HepG2 (cell line): ENCODE measurements at regions not wholly inside any gene's neighbourhood (a gene's known extent, or its start where the extent isn't known, plus 50 kb on each side); places are given as distances from the start of the nearest gene placed in this dataset.

Source experiments
- ATAC-seq: fragments of 200-7000 bp; cut with Tn5 transposase; 3 replicates; pipeline ENCODE4 v1.9.1; 2020; ENCODE audit warnings: mild to moderate bottlenecking, moderate library complexity
- BruUV-seq: library from RNA; stranded (reverse); fragments of 400-500 nt; replicated peaks from 2 replicates; lab custom pipeline; 2021; lab: Mats Ljungman, UMichigan
- CTCF ChIA-PET: fragments of 300-600 bp; formaldehyde crosslinking; extraction: SDS; loops from one replicate; lab custom pipeline; 2021; ENCODE audit warnings: low total read pairs, inconsistent platforms, low intra/inter-chr PET ratio; lab: Yijun Ruan, JAX
- POLR2A ChIA-PET: fragments of 350-600 bp; sonication (Branson Sonifier 250); formaldehyde crosslinking; loops from one replicate; lab custom pipeline; 2020; ENCODE audit warnings: antibody characterized with exemption, inconsistent platforms; lab: Yijun Ruan, JAX
- DNase-seq: peaks from one replicate; pipeline ENCODE4 v3.0.0-alpha.2; 2015; ENCODE audit warnings: low spot score
- FAIRE-seq: peaks from 3 replicates; lab custom pipeline; 2011; peaks lifted over from hg19 to GRCh38; lab: Jason Lieb, UNC
- H2AFZ ChIP-seq: one replicate; pipeline ENCODE4 v1.6.1; 2011; ENCODE audit warnings: low read length, inconsistent platforms
- H3K27ac ChIP-seq: fragments of 300-600 bp; 3 replicates; pipeline ENCODE4 v1.8.0; 2011; ENCODE audit warnings: mixed run types, mild to moderate bottlenecking, mixed read lengths, low read length, inconsistent platforms; ENCODE audit not compliant: insufficient read depth; ENCODE audit errors: extremely low read length
- H3K27me3 ChIP-seq, 2 experiments: fragments of 200-600 bp in 1 of 2; 2 replicates in 1 of 2; 3 replicates in 1 of 2; pipeline versions ENCODE4 v1.6.0 to v1.8.0; 2011; ENCODE audit warnings: low read length in 2 of 2, mild to moderate bottlenecking in 2 of 2, moderate library complexity in 2 of 2, inconsistent platforms in 1 of 2; ENCODE audit not compliant: insufficient read depth in 2 of 2, control insufficient read depth in 1 of 2
- H3K36me3 ChIP-seq, 2 experiments: fragments of 200-600 bp in 1 of 2; replicated peaks in 1 of 2; 2 replicates in 1 of 2; 3 replicates in 1 of 2; pipeline versions ENCODE4 v1.5.1 to v1.8.0; 2011; ENCODE audit warnings: low read length in 2 of 2, inconsistent platforms in 1 of 2; ENCODE audit not compliant: insufficient read depth in 2 of 2, control insufficient read depth in 1 of 2
- H3K4me1 ChIP-seq: 2 replicates; pipeline ENCODE4 v1.5.1; 2012; ENCODE audit warnings: low read length, inconsistent platforms; ENCODE audit not compliant: insufficient read depth
- H3K4me2 ChIP-seq: 2 replicates; pipeline ENCODE4 v1.6.0; 2011; ENCODE audit warnings: low read depth, low read length, inconsistent platforms
- H3K4me3 ChIP-seq, 3 experiments: fragments of 200-600 bp in 1 of 3; sonication (generic), shearing (Covaris generic) in 1 of 3; replicated peaks in 1 of 3; 2 replicates each; pipeline ENCODE4 v1.5.1; 2011 to 2016; ENCODE audit warnings: low read length in 3 of 3, inconsistent platforms in 2 of 3, low read depth in 2 of 3, mild to moderate bottlenecking in 2 of 3, control low read depth in 1 of 3, mixed read lengths in 1 of 3; ENCODE audit not compliant: insufficient read depth in 1 of 3
- H3K79me2 ChIP-seq: one replicate; pipeline ENCODE4 v1.6.1; 2011; ENCODE audit warnings: low read length, inconsistent platforms; ENCODE audit not compliant: insufficient read depth
- H3K9ac ChIP-seq: 2 replicates; pipeline ENCODE4 v1.6.0; 2011; ENCODE audit warnings: mild to moderate bottlenecking, low read depth, low read length, inconsistent platforms; ENCODE audit not compliant: insufficient read depth
- H3K9me3 ChIP-seq: 2 replicates; pipeline ENCODE4 v1.5.1; 2012; ENCODE audit warnings: mild to moderate bottlenecking, low read length
- H4K20me1 ChIP-seq: 2 replicates; pipeline ENCODE4 v1.6.0; 2011; ENCODE audit warnings: inconsistent platforms, mild to moderate bottlenecking, low read length, moderate library complexity; ENCODE audit not compliant: insufficient read depth
- GABPB1 ChIP-seq: IDR thresholded peaks from 2 replicates; pipeline ENCODE4 v1.6.1; 2016; ENCODE audit warnings: mild to moderate bottlenecking, missing genetic modification reagents, moderate library complexity, missing compliant biosample characterization
- HOXA7 ChIP-seq: sonication (generic); formaldehyde crosslinking; IDR thresholded peaks from 2 replicates; pipeline ENCODE4 v1.8.1; 2022; ENCODE audit warnings: mild to moderate bottlenecking, missing genetic modification reagents, moderate library complexity
- MLLT10 ChIP-seq: sonication (generic); formaldehyde crosslinking; IDR thresholded peaks from 2 replicates; pipeline ENCODE4 v1.4.0; 2020; ENCODE audit warnings: missing genetic modification reagents
- PHF21A ChIP-seq: sonication (generic); formaldehyde crosslinking; IDR thresholded peaks from 2 replicates; pipeline ENCODE4 v1.5.0; 2020; ENCODE audit warnings: mild to moderate bottlenecking, missing genetic modification reagents
- ZNF564 ChIP-seq: sonication (generic); formaldehyde crosslinking; IDR thresholded peaks from 2 replicates; pipeline ENCODE4 v1.8.1; 2023; ENCODE audit warnings: mild to moderate bottlenecking, missing genetic modification reagents
- ZNF572 ChIP-seq: sonication (generic); formaldehyde crosslinking; IDR thresholded peaks from 2 replicates; pipeline ENCODE4 v1.5.1; 2020; ENCODE audit warnings: mild to moderate bottlenecking, missing genetic modification reagents
- ZNF580 ChIP-seq: IDR thresholded peaks from 2 replicates; pipeline ENCODE4 v1.6.1; 2016; ENCODE audit warnings: low read depth, borderline replicate concordance
- ZNF83 ChIP-seq: sonication (generic); formaldehyde crosslinking; IDR thresholded peaks from 2 replicates; pipeline ENCODE4 v1.4.0; 2020; ENCODE audit warnings: missing genetic modification reagents, mild to moderate bottlenecking, borderline replicate concordance
- ZSCAN22 ChIP-seq: sonication (generic); formaldehyde crosslinking; IDR thresholded peaks from 2 replicates; pipeline ENCODE4 v1.4.0; 2020; ENCODE audit warnings: mild to moderate bottlenecking, missing genetic modification reagents
- WGBS: methylation state at CpG from one replicate; pipeline ENCODE4 v1.1.6; 2017; ENCODE audit warnings: low lambda C conversion rate; 5-methylcytosine and 5-hydroxymethylcytosine counted together
- in situ Hi-C: cut with HindIII; loops from 2 replicates; pipeline ENCODE4 v1.10.0; 2017; ENCODE audit warnings: low pct_unique_long_range_greater_than_20kb; ENCODE audit not compliant: extremely low pct_ligation_motif_present
- intact Hi-C: fragments of 100-400 bp; cut with micrococcal nuclease; formaldehyde crosslinking; loops from one replicate; pipeline ENCODE4 v1.10.0; 2022; ENCODE audit not compliant: unreplicated experiment
- TF ChIP-seq, protein P1 (sequence below), 2 experiments: fragments of 450-650 bp in 1 of 2; sonication (generic) in 1 of 2; formaldehyde crosslinking; IDR thresholded peaks; 2 replicates each; pipeline versions ENCODE4 v1.5.0 to v1.8.0; 2020 to 2022; ENCODE audit warnings: mild to moderate bottlenecking in 1 of 2, missing genetic modification reagents in 1 of 2
- TF ChIP-seq, protein P2 (sequence below): sonication (generic); formaldehyde crosslinking; IDR thresholded peaks from 2 replicates; pipeline ENCODE4 v1.4.0; 2020; ENCODE audit warnings: missing genetic modification reagents, mild to moderate bottlenecking, borderline replicate concordance
- TF ChIP-seq, protein P3 (sequence below): sonication (generic); formaldehyde crosslinking; IDR thresholded peaks from 2 replicates; pipeline ENCODE4 v1.9.0; 2021; ENCODE audit warnings: missing genetic modification reagents, borderline replicate concordance
- TF ChIP-seq, protein P4 (sequence below): sonication (generic); formaldehyde crosslinking; IDR thresholded peaks from 2 replicates; pipeline ENCODE4 v1.4.0; 2020; ENCODE audit warnings: missing genetic modification reagents

- Histone ChIP-seq H3K9ac (no peak overlapping the region), H3K4me3 (no peak overlapping the region), H3K27me3 (peaks cover 0 to 1% of the 10 kb centered on the region in 2 experiments; a peak in 2 of 5 replicates), H3K36me3 (no peaks in the 10 kb centered on the region), H2AFZ (no peak overlapping the region), H3K79me2 (no peaks in the 10 kb centered on the region), H3K9me3 (no peaks in the 10 kb centered on the region), H3K27ac (no peak overlapping the region), H3K4me1 (peaks cover 42% of the 10 kb centered on the region), H3K4me2 (no peak overlapping the region), H4K20me1 (no peaks in the 10 kb centered on the region)
- ATAC-seq (no peak), FAIRE-seq (no peak), DNase-seq (no peak)
- POLR2A ChIA-PET, result no interaction called here
- intact Hi-C loops, result loop anchor here (5.0 kb wide), 2 partner anchors 73 to 437 kb away; no protein-coding TSS in a partner anchor
- CTCF ChIA-PET, result no interaction called here
- BruUV-seq, result no TSS peak
- in situ Hi-C loops, result loop anchor here (10.0 kb wide), 3 partner anchors 170 to 540 kb away; no protein-coding TSS in a partner anchor
- 64% methylated on average over 4 of the region's 4 CpGs for WGBS
- TF ChIP-seq, protein P1, sequence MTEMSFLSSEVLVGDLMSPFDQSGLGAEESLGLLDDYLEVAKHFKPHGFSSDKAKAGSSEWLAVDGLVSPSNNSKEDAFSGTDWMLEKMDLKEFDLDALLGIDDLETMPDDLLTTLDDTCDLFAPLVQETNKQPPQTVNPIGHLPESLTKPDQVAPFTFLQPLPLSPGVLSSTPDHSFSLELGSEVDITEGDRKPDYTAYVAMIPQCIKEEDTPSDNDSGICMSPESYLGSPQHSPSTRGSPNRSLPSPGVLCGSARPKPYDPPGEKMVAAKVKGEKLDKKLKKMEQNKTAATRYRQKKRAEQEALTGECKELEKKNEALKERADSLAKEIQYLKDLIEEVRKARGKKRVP (CRISPR knock-in tag; IDR thresholded peaks at IDR 0.05), result no peak
- TF ChIP-seq HOXA7, result no peak
- TF ChIP-seq GABPB1 (CRISPR knock-in tag), result no peak
- no peak for TF ChIP-seq MLLT10
- TF ChIP-seq ZNF572 (CRISPR knock-in tag), result no peak
- TF ChIP-seq ZNF580 (CRISPR knock-in tag), result no peak
- TF ChIP-seq, protein P2, sequence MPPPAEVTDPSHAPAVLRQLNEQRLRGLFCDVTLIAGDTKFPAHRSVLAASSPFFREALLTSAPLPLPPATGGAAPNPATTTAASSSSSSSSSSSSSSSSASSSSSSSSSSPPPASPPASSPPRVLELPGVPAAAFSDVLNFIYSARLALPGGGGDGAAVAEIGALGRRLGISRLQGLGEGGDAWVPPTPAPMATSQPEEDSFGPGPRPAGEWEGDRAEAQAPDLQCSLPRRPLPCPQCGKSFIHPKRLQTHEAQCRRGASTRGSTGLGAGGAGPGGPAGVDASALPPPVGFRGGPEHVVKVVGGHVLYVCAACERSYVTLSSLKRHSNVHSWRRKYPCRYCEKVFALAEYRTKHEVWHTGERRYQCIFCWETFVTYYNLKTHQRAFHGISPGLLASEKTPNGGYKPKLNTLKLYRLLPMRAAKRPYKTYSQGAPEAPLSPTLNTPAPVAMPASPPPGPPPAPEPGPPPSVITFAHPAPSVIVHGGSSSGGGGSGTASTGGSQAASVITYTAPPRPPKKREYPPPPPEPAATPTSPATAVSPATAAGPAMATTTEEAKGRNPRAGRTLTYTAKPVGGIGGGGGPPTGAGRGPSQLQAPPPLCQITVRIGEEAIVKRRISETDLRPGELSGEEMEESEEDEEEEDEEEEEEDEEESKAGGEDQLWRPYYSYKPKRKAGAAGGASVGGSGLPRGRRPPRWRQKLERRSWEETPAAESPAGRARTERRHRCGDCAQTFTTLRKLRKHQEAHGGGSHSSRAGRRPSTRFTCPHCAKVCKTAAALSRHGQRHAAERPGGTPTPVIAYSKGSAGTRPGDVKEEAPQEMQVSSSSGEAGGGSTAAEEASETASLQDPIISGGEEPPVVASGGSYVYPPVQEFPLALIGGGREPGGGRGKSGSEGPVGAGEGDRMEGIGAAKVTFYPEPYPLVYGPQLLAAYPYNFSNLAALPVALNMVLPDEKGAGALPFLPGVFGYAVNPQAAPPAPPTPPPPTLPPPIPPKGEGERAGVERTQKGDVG (CRISPR knock-in tag), result no peak
- no peak for TF ChIP-seq ZNF564
- TF ChIP-seq, protein P3, sequence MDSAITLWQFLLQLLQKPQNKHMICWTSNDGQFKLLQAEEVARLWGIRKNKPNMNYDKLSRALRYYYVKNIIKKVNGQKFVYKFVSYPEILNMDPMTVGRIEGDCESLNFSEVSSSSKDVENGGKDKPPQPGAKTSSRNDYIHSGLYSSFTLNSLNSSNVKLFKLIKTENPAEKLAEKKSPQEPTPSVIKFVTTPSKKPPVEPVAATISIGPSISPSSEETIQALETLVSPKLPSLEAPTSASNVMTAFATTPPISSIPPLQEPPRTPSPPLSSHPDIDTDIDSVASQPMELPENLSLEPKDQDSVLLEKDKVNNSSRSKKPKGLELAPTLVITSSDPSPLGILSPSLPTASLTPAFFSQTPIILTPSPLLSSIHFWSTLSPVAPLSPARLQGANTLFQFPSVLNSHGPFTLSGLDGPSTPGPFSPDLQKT, result no peak
- TF ChIP-seq ZNF83 (CRISPR knock-in tag), result no peak
- TF ChIP-seq ZSCAN22 (CRISPR knock-in tag), result no peak
- TF ChIP-seq, protein P4, sequence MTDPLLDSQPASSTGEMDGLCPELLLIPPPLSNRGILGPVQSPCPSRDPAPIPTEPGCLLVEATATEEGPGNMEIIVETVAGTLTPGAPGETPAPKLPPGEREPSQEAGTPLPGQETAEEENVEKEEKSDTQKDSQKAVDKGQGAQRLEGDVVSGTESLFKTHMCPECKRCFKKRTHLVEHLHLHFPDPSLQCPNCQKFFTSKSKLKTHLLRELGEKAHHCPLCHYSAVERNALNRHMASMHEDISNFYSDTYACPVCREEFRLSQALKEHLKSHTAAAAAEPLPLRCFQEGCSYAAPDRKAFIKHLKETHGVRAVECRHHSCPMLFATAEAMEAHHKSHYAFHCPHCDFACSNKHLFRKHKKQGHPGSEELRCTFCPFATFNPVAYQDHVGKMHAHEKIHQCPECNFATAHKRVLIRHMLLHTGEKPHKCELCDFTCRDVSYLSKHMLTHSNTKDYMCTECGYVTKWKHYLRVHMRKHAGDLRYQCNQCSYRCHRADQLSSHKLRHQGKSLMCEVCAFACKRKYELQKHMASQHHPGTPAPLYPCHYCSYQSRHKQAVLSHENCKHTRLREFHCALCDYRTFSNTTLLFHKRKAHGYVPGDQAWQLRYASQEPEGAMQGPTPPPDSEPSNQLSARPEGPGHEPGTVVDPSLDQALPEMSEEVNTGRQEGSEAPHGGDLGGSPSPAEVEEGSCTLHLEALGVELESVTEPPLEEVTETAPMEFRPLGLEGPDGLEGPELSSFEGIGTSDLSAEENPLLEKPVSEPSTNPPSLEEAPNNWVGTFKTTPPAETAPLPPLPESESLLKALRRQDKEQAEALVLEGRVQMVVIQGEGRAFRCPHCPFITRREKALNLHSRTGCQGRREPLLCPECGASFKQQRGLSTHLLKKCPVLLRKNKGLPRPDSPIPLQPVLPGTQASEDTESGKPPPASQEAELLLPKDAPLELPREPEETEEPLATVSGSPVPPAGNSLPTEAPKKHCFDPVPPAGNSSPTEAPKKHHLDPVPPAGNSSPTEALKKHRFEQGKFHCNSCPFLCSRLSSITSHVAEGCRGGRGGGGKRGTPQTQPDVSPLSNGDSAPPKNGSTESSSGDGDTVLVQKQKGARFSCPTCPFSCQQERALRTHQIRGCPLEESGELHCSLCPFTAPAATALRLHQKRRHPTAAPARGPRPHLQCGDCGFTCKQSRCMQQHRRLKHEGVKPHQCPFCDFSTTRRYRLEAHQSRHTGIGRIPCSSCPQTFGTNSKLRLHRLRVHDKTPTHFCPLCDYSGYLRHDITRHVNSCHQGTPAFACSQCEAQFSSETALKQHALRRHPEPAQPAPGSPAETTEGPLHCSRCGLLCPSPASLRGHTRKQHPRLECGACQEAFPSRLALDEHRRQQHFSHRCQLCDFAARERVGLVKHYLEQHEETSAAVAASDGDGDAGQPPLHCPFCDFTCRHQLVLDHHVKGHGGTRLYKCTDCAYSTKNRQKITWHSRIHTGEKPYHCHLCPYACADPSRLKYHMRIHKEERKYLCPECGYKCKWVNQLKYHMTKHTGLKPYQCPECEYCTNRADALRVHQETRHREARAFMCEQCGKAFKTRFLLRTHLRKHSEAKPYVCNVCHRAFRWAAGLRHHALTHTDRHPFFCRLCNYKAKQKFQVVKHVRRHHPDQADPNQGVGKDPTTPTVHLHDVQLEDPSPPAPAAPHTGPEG, result no peak
- no peak for TF ChIP-seq PHF21A
These were observed 89.1 kb upstream of the NEDD4L start for GRCh38 chr18:57954935-57955334.
